GM23338 (cell line): ENCODE measurements at regions not wholly inside any gene's neighbourhood (a gene's known extent, or its start where the extent isn't known, plus 50 kb on each side); places are given as distances from the start of the nearest gene placed in this dataset.

Experiments used
- ATAC-seq: fragments of 200-7000 bp; cut with Tn5 transposase; 3 replicates; pipeline ENCODE4 v1.9.1; 2020
- DNase-seq: peaks from one replicate; pipeline ENCODE4 v3.0.0-alpha.2; 2015; ENCODE audit warnings: low spot score
- H2AFZ ChIP-seq: fragments of 200-600 bp; sonication (generic); 2 replicates; pipeline ENCODE4 v1.8.0; 2016; ENCODE audit warnings: antibody characterized with exemption, mild to moderate bottlenecking, moderate library complexity
- H3F3A ChIP-seq: fragments of 200-600 bp; sonication (generic); replicated peaks from 2 replicates; pipeline ENCODE4 v1.8.0; 2017; ENCODE audit warnings: antibody characterized with exemption, mixed run types, low read depth
- H3K27ac ChIP-seq: fragments of 200-600 bp; sonication (generic); 2 replicates; pipeline ENCODE4 v1.6.1; 2016; ENCODE audit warnings: low read depth
- H3K27me3 ChIP-seq: fragments of 200-600 bp; sonication (generic); 2 replicates; pipeline ENCODE4 v1.8.0; 2016; ENCODE audit warnings: mild to moderate bottlenecking, mixed run types, moderate library complexity; ENCODE audit not compliant: insufficient read depth
- H3K36me3 ChIP-seq: fragments of 200-600 bp; sonication (generic); 2 replicates; pipeline ENCODE4 v1.8.0; 2016; ENCODE audit warnings: mild to moderate bottlenecking; ENCODE audit not compliant: insufficient read depth
- H3K4me1 ChIP-seq: fragments of 200-600 bp; sonication (generic); 2 replicates; pipeline ENCODE4 v1.8.0; 2016; ENCODE audit warnings: mild to moderate bottlenecking, moderate library complexity; ENCODE audit not compliant: insufficient read depth
- H3K4me2 ChIP-seq: fragments of 200-600 bp; sonication (generic); 2 replicates; pipeline ENCODE4 v1.7.1; 2017; ENCODE audit warnings: mixed run types
- H3K4me3 ChIP-seq: fragments of 200-600 bp; sonication (generic); 2 replicates; pipeline ENCODE4 v1.6.1; 2016; ENCODE audit warnings: mixed run types
- H3K79me2 ChIP-seq: fragments of 200-600 bp; sonication (generic); replicated peaks from 2 replicates; pipeline ENCODE4 v1.8.0; 2017; ENCODE audit warnings: mild to moderate bottlenecking; ENCODE audit not compliant: insufficient read depth
- H3K9me2 ChIP-seq: fragments of 200-600 bp; sonication (generic); 2 replicates; pipeline ENCODE4 v1.8.0; 2017; ENCODE audit not compliant: insufficient read depth
- H4K20me1 ChIP-seq: fragments of 200-600 bp; sonication (generic); replicated peaks from 2 replicates; pipeline ENCODE4 v1.8.0; 2017; ENCODE audit warnings: mild to moderate bottlenecking; ENCODE audit not compliant: insufficient read depth
- H3K27ac Mint-ChIP-seq: 2 replicates; pipeline ENCODE4 v1.8.0; 2020; ENCODE audit warnings: inconsistent platforms, mild to moderate bottlenecking, moderate library complexity, mixed read lengths
- H3K27me3 Mint-ChIP-seq: 3 replicates; pipeline ENCODE4 v1.8.0; 2022; ENCODE audit warnings: low read depth, mild to moderate bottlenecking, moderate library complexity, mixed read lengths, inconsistent platforms; ENCODE audit not compliant: insufficient read depth, poor library complexity
- H3K36me3 Mint-ChIP-seq: 3 replicates; pipeline ENCODE4 v1.8.0; 2021; ENCODE audit warnings: low read depth, mild to moderate bottlenecking, inconsistent platforms, moderate library complexity, mixed read lengths
- H3K4me1 Mint-ChIP-seq: 3 replicates; pipeline ENCODE4 v1.8.0; 2020; ENCODE audit warnings: mild to moderate bottlenecking, inconsistent platforms, mixed read lengths
- H3K4me3 Mint-ChIP-seq: 3 replicates; pipeline ENCODE4 v1.8.0; 2021; ENCODE audit warnings: moderate library complexity, mild to moderate bottlenecking, inconsistent platforms, mixed read lengths
- H3K9me3 Mint-ChIP-seq: 3 replicates; pipeline ENCODE4 v1.8.0; 2020; ENCODE audit warnings: moderate library complexity, mild to moderate bottlenecking, inconsistent platforms, mixed read lengths
- EZH2 ChIP-seq: fragments of 200-600 bp; sonication (generic); IDR thresholded peaks from one replicate; pipeline ENCODE4 v1.8.0; 2017; ENCODE audit warnings: antibody characterized with exemption, mild to moderate bottlenecking, low read depth; ENCODE audit not compliant: unreplicated experiment
- EZH2phosphoT487 ChIP-seq: fragments of 200-600 bp; sonication (generic); IDR thresholded peaks from one replicate; pipeline ENCODE4 v1.8.1; 2018; ENCODE audit warnings: antibody characterized with exemption; ENCODE audit not compliant: unreplicated experiment
- JUNB ChIP-seq: IDR thresholded peaks from one replicate; pipeline ENCODE4 v1.6.1; 2016; ENCODE audit warnings: antibody characterized with exemption; ENCODE audit not compliant: unreplicated experiment
- NANOG ChIP-seq: IDR thresholded peaks from 2 replicates; pipeline ENCODE4 v1.6.1; 2016; ENCODE audit warnings: antibody characterized with exemption, borderline replicate concordance
- POLR2AphosphoS5 ChIP-seq: IDR thresholded peaks from 2 replicates; pipeline ENCODE4 v1.6.1; 2016; ENCODE audit warnings: antibody characterized with exemption, low read depth
- ZNF114 ChIP-seq: fragments of 250-450 bp; sonication (Bioruptor Pico); IDR thresholded peaks from 2 replicates; pipeline ENCODE4 v1.5.0; 2020; ENCODE audit warnings: mild to moderate bottlenecking, moderate library complexity
- ZNF331 ChIP-seq: fragments of 250-450 bp; sonication (Bioruptor Pico); IDR thresholded peaks from 2 replicates; pipeline ENCODE4 v1.5.0; 2020; ENCODE audit warnings: low read depth, mild to moderate bottlenecking, moderate library complexity
- ZNF462 ChIP-seq: fragments of 250-450 bp; sonication (Bioruptor Pico); IDR thresholded peaks from 2 replicates; pipeline ENCODE4 v1.5.0; 2020; ENCODE audit warnings: mild to moderate bottlenecking, moderate library complexity
- TF ChIP-seq, protein P1 (sequence below): IDR thresholded peaks from one replicate; pipeline ENCODE4 v1.6.1; 2018; ENCODE audit warnings: antibody characterized with exemption; ENCODE audit not compliant: unreplicated experiment
- TF ChIP-seq, protein P2 (sequence below), 2 experiments: fragments of 200-600 bp in 1 of 2; sonication (generic) in 1 of 2; conservative IDR thresholded peaks; 2 replicates each; pipeline versions ENCODE4 v1.5.1 to v1.6.1; 2016 to 2017; ENCODE audit warnings: antibody characterized with exemption in 2 of 2, low read depth in 2 of 2, mild to moderate bottlenecking in 2 of 2, moderate library complexity in 1 of 2

DNA sequence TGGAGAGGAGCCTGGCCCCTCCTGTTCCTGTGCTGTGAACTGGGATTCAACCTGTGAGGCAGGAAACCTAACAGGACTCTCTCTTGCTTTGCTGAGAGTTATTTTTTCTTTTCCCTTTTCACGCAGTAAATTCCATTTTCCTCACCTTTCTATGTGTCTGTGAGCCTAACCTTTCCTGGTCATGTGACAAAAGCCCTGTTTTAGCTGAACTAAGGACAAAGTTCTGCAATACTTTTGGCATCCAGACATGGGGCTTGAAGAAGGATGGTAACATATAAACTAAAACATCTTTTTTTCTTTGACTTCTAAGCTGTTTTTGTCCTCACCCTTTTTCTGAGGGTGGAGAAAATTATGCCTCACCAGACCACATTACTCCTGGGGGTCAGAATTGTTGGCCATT lies 368.5 kb downstream of the HTR1B start (continued):
- TF ChIP-seq ZNF462 (no peak), ZNF331 (CRISPR knock-in tag) (no peak), JUNB (no peak)
- TF ChIP-seq, protein P1, sequence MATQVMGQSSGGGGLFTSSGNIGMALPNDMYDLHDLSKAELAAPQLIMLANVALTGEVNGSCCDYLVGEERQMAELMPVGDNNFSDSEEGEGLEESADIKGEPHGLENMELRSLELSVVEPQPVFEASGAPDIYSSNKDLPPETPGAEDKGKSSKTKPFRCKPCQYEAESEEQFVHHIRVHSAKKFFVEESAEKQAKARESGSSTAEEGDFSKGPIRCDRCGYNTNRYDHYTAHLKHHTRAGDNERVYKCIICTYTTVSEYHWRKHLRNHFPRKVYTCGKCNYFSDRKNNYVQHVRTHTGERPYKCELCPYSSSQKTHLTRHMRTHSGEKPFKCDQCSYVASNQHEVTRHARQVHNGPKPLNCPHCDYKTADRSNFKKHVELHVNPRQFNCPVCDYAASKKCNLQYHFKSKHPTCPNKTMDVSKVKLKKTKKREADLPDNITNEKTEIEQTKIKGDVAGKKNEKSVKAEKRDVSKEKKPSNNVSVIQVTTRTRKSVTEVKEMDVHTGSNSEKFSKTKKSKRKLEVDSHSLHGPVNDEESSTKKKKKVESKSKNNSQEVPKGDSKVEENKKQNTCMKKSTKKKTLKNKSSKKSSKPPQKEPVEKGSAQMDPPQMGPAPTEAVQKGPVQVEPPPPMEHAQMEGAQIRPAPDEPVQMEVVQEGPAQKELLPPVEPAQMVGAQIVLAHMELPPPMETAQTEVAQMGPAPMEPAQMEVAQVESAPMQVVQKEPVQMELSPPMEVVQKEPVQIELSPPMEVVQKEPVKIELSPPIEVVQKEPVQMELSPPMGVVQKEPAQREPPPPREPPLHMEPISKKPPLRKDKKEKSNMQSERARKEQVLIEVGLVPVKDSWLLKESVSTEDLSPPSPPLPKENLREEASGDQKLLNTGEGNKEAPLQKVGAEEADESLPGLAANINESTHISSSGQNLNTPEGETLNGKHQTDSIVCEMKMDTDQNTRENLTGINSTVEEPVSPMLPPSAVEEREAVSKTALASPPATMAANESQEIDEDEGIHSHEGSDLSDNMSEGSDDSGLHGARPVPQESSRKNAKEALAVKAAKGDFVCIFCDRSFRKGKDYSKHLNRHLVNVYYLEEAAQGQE = no peak

- Mint-ChIP-seq H3K9me3 (no peaks in the 10 kb centered on the region), H3K36me3 (no peaks in the 10 kb centered on the region; the same call in 2 of the 3 replicates), H3K4me3 (no peak overlapping the region), H3K27me3 (no peaks in the 10 kb centered on the region), H3K4me1 (peaks cover 4% of the 10 kb centered on the region), H3K27ac (no peak overlapping the region)
- no peaks in the 10 kb centered on the region for H3K36me3 ChIP-seq
- no peaks in the 10 kb centered on the region for H3K27me3 ChIP-seq
- H3K4me2 ChIP-seq = no peak overlapping the region
- no peaks in the 10 kb centered on the region for H3K4me1 ChIP-seq
- no peaks in the 10 kb centered on the region for H3F3A ChIP-seq
- no peak overlapping the region for H2AFZ ChIP-seq
- H3K4me3 ChIP-seq = no peak overlapping the region
- no peak for DNase-seq
- H3K27ac ChIP-seq = no peak overlapping the region
- no peak for ATAC-seq
- peaks cover 3% of the 10 kb centered on the region; the same call in 1 of the 2 replicates for H3K9me2 ChIP-seq
- H3K79me2 ChIP-seq = no peaks in the 10 kb centered on the region
- no peaks in the 10 kb centered on the region for H4K20me1 ChIP-seq
- TF ChIP-seq ZNF114 (no peak), NANOG (no peak), JUNB (no peak), POLR2AphosphoS5 (no peak), EZH2phosphoT487 (no peak), ZNF331 (CRISPR knock-in tag) (no peak), EZH2 (no peak)
- TF ChIP-seq, protein P2, sequence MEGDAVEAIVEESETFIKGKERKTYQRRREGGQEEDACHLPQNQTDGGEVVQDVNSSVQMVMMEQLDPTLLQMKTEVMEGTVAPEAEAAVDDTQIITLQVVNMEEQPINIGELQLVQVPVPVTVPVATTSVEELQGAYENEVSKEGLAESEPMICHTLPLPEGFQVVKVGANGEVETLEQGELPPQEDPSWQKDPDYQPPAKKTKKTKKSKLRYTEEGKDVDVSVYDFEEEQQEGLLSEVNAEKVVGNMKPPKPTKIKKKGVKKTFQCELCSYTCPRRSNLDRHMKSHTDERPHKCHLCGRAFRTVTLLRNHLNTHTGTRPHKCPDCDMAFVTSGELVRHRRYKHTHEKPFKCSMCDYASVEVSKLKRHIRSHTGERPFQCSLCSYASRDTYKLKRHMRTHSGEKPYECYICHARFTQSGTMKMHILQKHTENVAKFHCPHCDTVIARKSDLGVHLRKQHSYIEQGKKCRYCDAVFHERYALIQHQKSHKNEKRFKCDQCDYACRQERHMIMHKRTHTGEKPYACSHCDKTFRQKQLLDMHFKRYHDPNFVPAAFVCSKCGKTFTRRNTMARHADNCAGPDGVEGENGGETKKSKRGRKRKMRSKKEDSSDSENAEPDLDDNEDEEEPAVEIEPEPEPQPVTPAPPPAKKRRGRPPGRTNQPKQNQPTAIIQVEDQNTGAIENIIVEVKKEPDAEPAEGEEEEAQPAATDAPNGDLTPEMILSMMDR (conservative IDR thresholded peaks at IDR 0.05; ENCODE audit: low read depth in 2 of 2) = no peak
- TF ChIP-seq, protein P1 = no peak
Measured at GRCh38 chr6:77092971-77093370, 370.3 kb downstream of the HTR1B start.
